CD4-positive, CD25-positive, alpha-beta regulatory T cell (primary cell): ENCODE measurements at regions not wholly inside any gene's neighbourhood (a gene's known extent, or its start where the extent isn't known, plus 50 kb on each side); places are given as distances from the start of the nearest gene placed in this dataset.

Experiments
- ATAC-seq, 2 donors: fragments of 150-1000 bp; cut with Tn5 transposase; one replicate each; pipeline ENCODE4 v1.10.0; 2021; ENCODE audit warnings: low read depth in 2 of 2, moderate number of reproducible peaks in 2 of 2, moderate library complexity in 1 of 2
- DNase-seq, 3 donors: peaks; one replicate each; pipeline versions ENCODE4 v3.0.0 to v3.0.0-alpha.2; 2012 to 2022; ENCODE audit warnings: mixed read lengths in 1 of 3
- H3K27ac ChIP-seq: one replicate; pipeline ENCODE4 v1.7.0; 2013; ENCODE audit warnings: mild to moderate bottlenecking, low read length; ENCODE audit not compliant: insufficient read depth, poor library complexity, severe bottlenecking
- H3K27me3 ChIP-seq: one replicate; pipeline ENCODE4 v1.7.0; 2013; ENCODE audit warnings: low read length; ENCODE audit not compliant: control insufficient read depth, insufficient read depth
- H3K36me3 ChIP-seq: one replicate; pipeline ENCODE4 v1.7.0; 2013; ENCODE audit warnings: mild to moderate bottlenecking, low read length, moderate library complexity; ENCODE audit not compliant: control insufficient read depth, insufficient read depth
- H3K4me1 ChIP-seq: 2 replicates; pipeline ENCODE4 v1.7.0; 2013; ENCODE audit warnings: mild to moderate bottlenecking, low read length; ENCODE audit not compliant: insufficient read depth, control insufficient read depth, poor library complexity, severe bottlenecking
- H3K4me3 ChIP-seq: one replicate; pipeline ENCODE4 v1.7.0; 2013; ENCODE audit warnings: low read depth, mild to moderate bottlenecking, low read length, moderate library complexity
- H3K9me3 ChIP-seq, 2 experiments: 1 replicate in 1 of 2; 2 replicates in 1 of 2; pipeline ENCODE4 v1.7.0; 2013; ENCODE audit warnings: low read length in 2 of 2, mild to moderate bottlenecking in 1 of 2, moderate library complexity in 1 of 2; ENCODE audit not compliant: control insufficient read depth in 2 of 2
- H3K27ac Mint-ChIP-seq, 3 donors: one replicate each; pipeline ENCODE4 v1.8.0; 2020 to 2022; ENCODE audit warnings: mild to moderate bottlenecking in 3 of 3, mixed read lengths in 3 of 3, moderate library complexity in 2 of 3
- H3K27me3 Mint-ChIP-seq: one replicate; pipeline ENCODE4 v1.8.0; 2022; ENCODE audit warnings: mild to moderate bottlenecking, mixed read lengths
- H3K36me3 Mint-ChIP-seq: one replicate; pipeline ENCODE4 v1.8.0; 2020; ENCODE audit warnings: mixed read lengths
- H3K4me1 Mint-ChIP-seq, 4 donors: one replicate each; pipeline ENCODE4 v1.8.0; 2020 to 2022; ENCODE audit warnings: mixed read lengths in 4 of 4, mild to moderate bottlenecking in 1 of 4
- H3K4me3 Mint-ChIP-seq, 4 donors: one replicate each; pipeline ENCODE4 v1.8.0; 2020 to 2022; ENCODE audit warnings: mild to moderate bottlenecking in 4 of 4, mixed read lengths in 4 of 4, moderate library complexity in 3 of 4
- H3K9me3 Mint-ChIP-seq, 7 donors: one replicate each; pipeline ENCODE4 v1.8.0; 2020 to 2022; ENCODE audit warnings: mixed read lengths in 7 of 7, mild to moderate bottlenecking in 3 of 7, moderate library complexity in 2 of 7

- H3K36me3 ChIP-seq, result no peaks in the 10 kb centered on the region
- Mint-ChIP-seq H3K36me3 (peaks cover 6% of the 10 kb centered on the region), H3K9me3 (peaks cover 0 to 2% (median 0%) of the 10 kb centered on the region in 7 donors), H3K27me3 (no peaks in the 10 kb centered on the region), H3K27ac (peak overlapping the region; percentile 78 to 99 (median 99)), H3K4me1 (peaks cover 34 to 93% (median 70%) of the 10 kb centered on the region in 4 donors), H3K4me3 (no peak overlapping the region)
- no peaks in the 10 kb centered on the region for H3K9me3 ChIP-seq
- H3K4me3 ChIP-seq, result no peak overlapping the region
- ATAC-seq, result no peak
- H3K27ac ChIP-seq, result peak overlapping the region; percentile 56
- no peaks in the 10 kb centered on the region for H3K27me3 ChIP-seq
- no peak for DNase-seq
- H3K4me1 ChIP-seq, result peaks cover 78% of the 10 kb centered on the region
Measured at GRCh38 chr14:49975276-49975675, 82.4 kb downstream of the ARF6 start.

DNA sequence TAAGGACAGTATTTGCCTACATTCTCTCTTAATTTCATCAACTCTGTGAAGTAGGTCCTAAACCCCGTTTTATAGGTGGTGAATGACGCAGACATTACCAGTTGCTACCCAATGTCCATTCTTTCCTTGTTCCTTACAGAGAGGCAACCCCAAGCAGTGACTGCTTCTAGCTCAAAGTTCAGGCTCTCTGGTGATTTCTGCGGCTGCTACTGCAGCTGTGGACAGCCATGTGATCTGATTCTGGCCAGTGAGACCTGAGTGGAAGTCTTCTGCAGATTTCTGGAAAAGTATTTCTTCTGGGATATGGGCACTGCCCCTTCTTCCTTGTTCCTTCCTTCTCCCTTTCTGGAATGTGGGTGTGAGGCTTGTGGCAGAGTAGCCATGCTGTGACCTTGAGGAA is 82.9 kb downstream of the ARF6 start:
- H3K4me3 Mint-ChIP-seq, result no peak overlapping the region
- peaks cover 0 to 2% (median 0%) of the 10 kb centered on the region in 7 donors for H3K9me3 Mint-ChIP-seq
- Histone ChIP-seq H3K27me3 (no peaks in the 10 kb centered on the region), H3K4me1 (peaks cover 78% of the 10 kb centered on the region), H3K4me3 (no peak overlapping the region), H3K36me3 (no peaks in the 10 kb centered on the region), H3K9me3 (no peaks in the 10 kb centered on the region), H3K27ac (peak overlapping the region; percentile 56)
- peaks cover 34 to 93% (median 70%) of the 10 kb centered on the region in 4 donors for H3K4me1 Mint-ChIP-seq
- ATAC-seq (no peak), DNase-seq (no peak)
- H3K27me3 Mint-ChIP-seq, result no peaks in the 10 kb centered on the region
- peak overlapping the region; percentile 78 to 99 (median 99) for H3K27ac Mint-ChIP-seq
- peaks cover 9% of the 10 kb centered on the region for H3K36me3 Mint-ChIP-seq

DNA sequence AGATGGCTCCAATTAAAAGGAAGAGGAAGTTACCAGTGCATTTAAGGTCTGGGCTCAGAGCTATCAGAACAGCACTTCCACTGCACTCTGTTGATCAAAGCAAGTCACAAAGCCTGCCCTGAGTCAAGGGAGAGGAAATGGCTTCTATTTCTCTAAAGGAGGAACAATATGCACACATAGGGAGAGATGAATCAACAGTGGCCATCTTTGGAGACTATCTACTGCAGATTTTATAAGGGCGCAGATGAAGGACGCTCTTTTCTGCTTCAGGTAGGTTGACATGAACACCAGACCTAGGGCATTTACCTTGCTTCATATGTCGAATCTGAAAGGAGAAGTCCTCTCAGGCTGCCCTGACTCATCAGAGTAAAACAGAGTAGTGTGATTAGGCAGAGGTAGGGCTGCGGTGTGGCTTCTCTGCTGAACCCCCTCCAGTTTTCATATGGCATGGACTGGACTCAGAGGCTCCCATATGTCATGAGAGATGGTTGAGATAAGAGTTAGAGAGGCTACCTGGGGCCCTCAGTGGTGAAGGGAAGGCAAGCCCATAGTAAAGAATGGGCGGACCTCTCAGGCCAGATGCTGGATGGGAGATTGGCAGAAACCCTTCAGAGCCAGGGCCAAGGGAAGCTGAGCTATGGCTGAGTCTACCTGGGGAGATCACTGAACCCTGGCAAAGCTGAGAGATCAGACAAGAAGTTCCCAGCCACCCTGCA is 84.4 kb downstream of the ARF6 start:
- H3K4me1 ChIP-seq, result peaks cover 74% of the 10 kb centered on the region
- ATAC-seq, result peak; percentile 89
- peak overlapping the region; percentile 79 for H3K27ac ChIP-seq

DNA sequence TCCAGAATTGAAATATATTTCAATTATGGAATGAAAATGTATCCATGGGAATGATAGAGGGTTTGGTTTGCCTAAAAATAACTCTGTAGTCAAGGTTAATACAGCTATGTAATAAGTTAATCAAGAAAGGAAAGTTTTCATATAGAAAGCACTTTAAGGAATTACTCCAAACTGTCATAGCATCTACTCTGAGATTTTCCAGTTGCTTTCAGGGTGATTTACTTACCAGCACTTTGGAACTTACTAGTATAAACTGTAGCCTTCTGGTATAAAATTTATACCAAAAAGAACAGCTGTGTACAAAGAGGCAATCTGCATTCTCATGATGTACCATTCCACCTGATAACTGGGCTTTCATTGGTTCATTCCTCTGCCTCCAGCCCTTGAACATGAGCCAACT is 87.1 kb downstream of the ARF6 start:
- peak overlapping the region; percentile 82 for H3K4me3 ChIP-seq
- H3K36me3 ChIP-seq, result no peaks in the 10 kb centered on the region
- peaks cover 26 to 87% (median 70%) of the 10 kb centered on the region in 4 donors for H3K4me1 Mint-ChIP-seq
- H3K27ac ChIP-seq, result peak overlapping the region; percentile 79
- H3K4me3 Mint-ChIP-seq, result peak overlapping the region; percentile 83 to 92 (median 84)
- no peak for DNase-seq
- H3K9me3 ChIP-seq, result no peaks in the 10 kb centered on the region
- H3K27ac Mint-ChIP-seq, result peak overlapping the region; percentile 93 to 99 (median 95)
- ATAC-seq, result no peak
- peaks cover 65% of the 10 kb centered on the region for H3K4me1 ChIP-seq
- peaks cover 0 to 2% (median 0%) of the 10 kb centered on the region in 7 donors for H3K9me3 Mint-ChIP-seq
- H3K27me3 ChIP-seq, result no peaks in the 10 kb centered on the region
- H3K27me3 Mint-ChIP-seq, result no peaks in the 10 kb centered on the region
- H3K36me3 Mint-ChIP-seq, result peaks cover 19% of the 10 kb centered on the region

More for the DNA sequence above, 84.4 kb downstream of the ARF6 start:
- peak overlapping the region; percentile 58 to 92 (median 86) for H3K4me3 Mint-ChIP-seq
- peak overlapping the region; percentile 97 to 99 (median 99) for H3K27ac Mint-ChIP-seq
- H3K4me1 Mint-ChIP-seq, result peaks cover 27 to 93% (median 69%) of the 10 kb centered on the region in 4 donors
- H3K9me3 Mint-ChIP-seq, result peaks cover 0 to 2% (median 0%) of the 10 kb centered on the region in 7 donors
- Histone ChIP-seq H3K27me3 (no peaks in the 10 kb centered on the region), H3K9me3 (no peaks in the 10 kb centered on the region), H3K36me3 (no peaks in the 10 kb centered on the region), H3K4me3 (peak overlapping the region; percentile 82)
- DNase-seq, result peak; percentile 5 to 89 (median 67)
- peaks cover 17% of the 10 kb centered on the region for H3K36me3 Mint-ChIP-seq
- H3K27me3 Mint-ChIP-seq, result no peaks in the 10 kb centered on the region

GRCh38 chr14:49982082-49982481 is 89.2 kb downstream of the ARF6 start:
- Mint-ChIP-seq H3K9me3 (no peaks in the 10 kb centered on the region), H3K27ac (peak overlapping the region; percentile 93 to 99 (median 93)), H3K36me3 (peaks cover 22% of the 10 kb centered on the region), H3K4me1 (peaks cover 22 to 74% (median 60%) of the 10 kb centered on the region in 4 donors), H3K27me3 (no peaks in the 10 kb centered on the region), H3K4me3 (peak overlapping the region; percentile 71 to 92 (median 82))
- Histone ChIP-seq H3K4me1 (peaks cover 55% of the 10 kb centered on the region), H3K4me3 (peak overlapping the region; percentile 49), H3K27me3 (no peaks in the 10 kb centered on the region), H3K36me3 (no peaks in the 10 kb centered on the region), H3K9me3 (no peaks in the 10 kb centered on the region), H3K27ac (peak overlapping the region; percentile 71)
- no peak for ATAC-seq
- DNase-seq, result no peak

- peak overlapping the region; percentile 86 to 99 (median 93) for H3K27ac Mint-ChIP-seq
Measured at GRCh38 chr14:49982501-49982951, 89.6 kb downstream of the ARF6 start.

DNA sequence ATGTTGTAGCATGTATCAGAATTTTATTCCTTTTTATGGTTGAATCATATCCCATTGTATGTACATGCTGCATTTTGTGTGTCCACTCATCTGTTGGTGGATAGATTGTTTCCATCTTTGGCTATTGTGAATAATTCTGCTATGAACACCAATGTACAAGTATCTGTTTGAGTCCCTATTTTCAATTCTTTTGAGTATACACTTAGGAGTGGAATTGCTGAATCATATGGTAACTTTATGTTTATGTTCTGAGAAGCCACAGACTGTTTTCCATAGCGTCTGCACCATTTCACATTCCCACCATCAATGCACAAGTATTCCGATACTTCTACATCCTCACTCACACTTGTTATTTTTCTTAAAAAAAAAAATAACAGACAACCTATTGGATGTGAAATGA is 91.5 kb downstream of the ARF6 start:
- Mint-ChIP-seq H3K27ac (peak overlapping the region in 2 of 3 donors; percentile 2 to 80), H3K27me3 (no peaks in the 10 kb centered on the region), H3K4me1 (peaks cover 14 to 51% (median 40%) of the 10 kb centered on the region in 4 donors), H3K9me3 (no peaks in the 10 kb centered on the region), H3K4me3 (peak overlapping the region in 2 of 4 donors; percentile 10 to 43), H3K36me3 (peaks cover 17% of the 10 kb centered on the region)
- no peak overlapping the region for H3K4me3 ChIP-seq
- DNase-seq (no peak), ATAC-seq (no peak)
- no peak overlapping the region for H3K27ac ChIP-seq
- no peaks in the 10 kb centered on the region for H3K36me3 ChIP-seq
- no peaks in the 10 kb centered on the region for H3K9me3 ChIP-seq
- peaks cover 31% of the 10 kb centered on the region for H3K4me1 ChIP-seq
- H3K27me3 ChIP-seq, result no peaks in the 10 kb centered on the region

More at GRCh38 chr14:49982501-49982951, 89.6 kb downstream of the ARF6 start:
- H3K4me3 ChIP-seq, result peak overlapping the region; percentile 49
- H3K27me3 ChIP-seq, result no peaks in the 10 kb centered on the region
- H3K36me3 Mint-ChIP-seq, result peaks cover 22% of the 10 kb centered on the region
- no peaks in the 10 kb centered on the region for H3K36me3 ChIP-seq
- H3K4me3 Mint-ChIP-seq, result peak overlapping the region; percentile 71 to 92 (median 82)
- H3K9me3 Mint-ChIP-seq, result no peaks in the 10 kb centered on the region
- no peaks in the 10 kb centered on the region for H3K27me3 Mint-ChIP-seq
- DNase-seq, result peak in 2 of 3 donors; percentile 17 to 30
- H3K27ac ChIP-seq, result peak overlapping the region; percentile 71
- no peak for ATAC-seq
- no peaks in the 10 kb centered on the region for H3K9me3 ChIP-seq
- H3K4me1 Mint-ChIP-seq, result peaks cover 19 to 69% (median 55%) of the 10 kb centered on the region in 4 donors
- H3K4me1 ChIP-seq, result peaks cover 50% of the 10 kb centered on the region
